H1 (cell line): ENCODE measurements at regions not wholly inside any gene's neighbourhood (a gene's known extent, or its start where the extent isn't known, plus 50 kb on each side); places are given as distances from the start of the nearest gene placed in this dataset.

Experiments
- HDAC2 ChIP-seq, 2 experiments: fragments of 300-600 bp in 1 of 2; sonication (generic) in 1 of 2; IDR thresholded peaks; 2 replicates each; pipeline ENCODE4 v1.6.1; 2011 to 2012; ENCODE audit warnings: low read depth in 2 of 2, low read length in 2 of 2, mild to moderate bottlenecking in 2 of 2, moderate library complexity in 2 of 2, borderline replicate concordance in 1 of 2, inconsistent platforms in 1 of 2
- POLR2A ChIP-seq, 2 experiments: IDR thresholded peaks; 1 replicate in 1 of 2; 2 replicates in 1 of 2; pipeline ENCODE4 v1.6.1; 2011; ENCODE audit warnings: low read depth in 2 of 2, low read length in 2 of 2, mild to moderate bottlenecking in 2 of 2; ENCODE audit errors: control extremely low read depth in 1 of 2
- RXRA ChIP-seq: IDR thresholded peaks from 2 replicates; pipeline ENCODE4 v1.6.1; 2011; ENCODE audit warnings: low read depth, mild to moderate bottlenecking, low read length, moderate library complexity; ENCODE audit not compliant: insufficient read depth
- TF ChIP-seq, protein P1 (sequence below): IDR thresholded peaks from 2 replicates; pipeline ENCODE4 v1.6.1; 2012; ENCODE audit warnings: inconsistent platforms

DNA sequence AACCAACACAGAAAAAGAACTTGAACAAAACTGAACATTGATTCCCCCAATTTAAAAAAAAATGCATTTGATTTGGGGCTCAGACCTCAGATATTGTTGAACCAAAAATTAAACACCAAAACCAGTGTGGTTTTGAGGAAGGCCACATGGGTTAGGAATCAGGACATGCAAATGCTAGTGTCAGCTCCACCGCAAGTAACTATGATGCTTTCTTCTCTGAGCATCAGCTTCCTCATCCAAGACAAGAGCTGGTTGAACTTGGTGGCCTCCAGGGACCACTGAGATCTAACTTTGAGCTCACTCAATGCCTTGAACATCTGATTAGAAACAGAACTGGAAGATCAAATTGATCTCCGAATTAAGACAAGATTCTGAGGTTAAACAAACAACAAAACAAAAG lies 142.9 kb upstream of the NWD2 start (continued):
- TF ChIP-seq, protein P1, sequence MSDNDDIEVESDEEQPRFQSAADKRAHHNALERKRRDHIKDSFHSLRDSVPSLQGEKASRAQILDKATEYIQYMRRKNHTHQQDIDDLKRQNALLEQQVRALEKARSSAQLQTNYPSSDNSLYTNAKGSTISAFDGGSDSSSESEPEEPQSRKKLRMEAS = no peak
- no peak for TF ChIP-seq RXRA
- no peak for TF ChIP-seq HDAC2 (IDR thresholded peaks at IDR 0.05; ENCODE audit: borderline replicate concordance in 1 of 2, low read depth in 2 of 2, low read length in 2 of 2)
- TF ChIP-seq POLR2A (IDR thresholded peaks at IDR 0.05; ENCODE audit: control extremely low read depth in 1 of 2, low read depth in 2 of 2, low read length in 2 of 2) = no peak
